ENCODE measurements at regions not wholly inside any gene's neighbourhood (a gene's known extent, or its start where the extent isn't known, plus 50 kb on each side); places are given as distances from the start of the nearest gene placed in this dataset.

DNA sequence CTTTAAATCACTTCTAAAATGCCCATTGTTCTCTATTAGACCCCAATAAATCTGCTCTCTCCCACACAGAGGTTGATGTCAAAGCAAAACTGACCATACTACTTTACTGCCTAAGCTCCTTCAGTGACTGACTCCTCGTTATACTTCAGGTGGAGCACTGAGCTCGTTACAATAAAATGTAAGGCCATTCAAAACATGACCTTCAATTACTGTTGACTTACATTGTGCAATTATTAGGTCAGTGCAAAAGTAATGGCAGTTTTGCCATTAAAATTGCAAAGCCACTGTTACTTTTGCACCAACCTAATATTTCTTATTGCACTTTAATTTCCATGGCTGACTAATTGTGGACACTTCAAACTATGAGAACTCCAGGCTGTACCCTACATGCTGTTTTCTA, 314.9 kb downstream of the MZT1 start:
- no peaks in the 10 kb centered on the region for H3K27me3 ChIP-seq (ENCODE audit: insufficient read depth, low read length)
- no peak overlapping the region for H3K4me3 ChIP-seq (ENCODE audit: low read depth, low read length, poor library complexity, severe bottlenecking)
- H3K9me3 ChIP-seq (ENCODE audit: low read length) = no peaks in the 10 kb centered on the region
- no peaks in the 10 kb centered on the region for H3K9me2 ChIP-seq (ENCODE audit: low read depth, low read length)
- no peaks in the 10 kb centered on the region for H3K4me1 ChIP-seq (ENCODE audit: insufficient read depth, low read length, severe bottlenecking)
- no peaks in the 10 kb centered on the region for H4K20me1 ChIP-seq (ENCODE audit: insufficient read depth, low read length)
- no peak overlapping the region for H3K9ac ChIP-seq (ENCODE audit: low read length)
- H3K27ac ChIP-seq (ENCODE audit: low read depth, low read length, poor library complexity, severe bottlenecking) = no peak overlapping the region
- no peaks in the 10 kb centered on the region for H3K36me3 ChIP-seq (ENCODE audit: insufficient read depth, low read length)
- TF ChIP-seq, protein P1, sequence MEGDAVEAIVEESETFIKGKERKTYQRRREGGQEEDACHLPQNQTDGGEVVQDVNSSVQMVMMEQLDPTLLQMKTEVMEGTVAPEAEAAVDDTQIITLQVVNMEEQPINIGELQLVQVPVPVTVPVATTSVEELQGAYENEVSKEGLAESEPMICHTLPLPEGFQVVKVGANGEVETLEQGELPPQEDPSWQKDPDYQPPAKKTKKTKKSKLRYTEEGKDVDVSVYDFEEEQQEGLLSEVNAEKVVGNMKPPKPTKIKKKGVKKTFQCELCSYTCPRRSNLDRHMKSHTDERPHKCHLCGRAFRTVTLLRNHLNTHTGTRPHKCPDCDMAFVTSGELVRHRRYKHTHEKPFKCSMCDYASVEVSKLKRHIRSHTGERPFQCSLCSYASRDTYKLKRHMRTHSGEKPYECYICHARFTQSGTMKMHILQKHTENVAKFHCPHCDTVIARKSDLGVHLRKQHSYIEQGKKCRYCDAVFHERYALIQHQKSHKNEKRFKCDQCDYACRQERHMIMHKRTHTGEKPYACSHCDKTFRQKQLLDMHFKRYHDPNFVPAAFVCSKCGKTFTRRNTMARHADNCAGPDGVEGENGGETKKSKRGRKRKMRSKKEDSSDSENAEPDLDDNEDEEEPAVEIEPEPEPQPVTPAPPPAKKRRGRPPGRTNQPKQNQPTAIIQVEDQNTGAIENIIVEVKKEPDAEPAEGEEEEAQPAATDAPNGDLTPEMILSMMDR (IDR thresholded peaks at IDR 0.05; ENCODE audit: low read length) = no peak
- TF ChIP-seq EZH2 (IDR thresholded peaks at IDR 0.05; ENCODE audit: borderline replicate concordance, low read length) = no peak
- H3F3A ChIP-seq (ENCODE audit: insufficient read depth, low read length) = no peaks in the 10 kb centered on the region
- no peaks in the 10 kb centered on the region for H3K79me2 ChIP-seq (ENCODE audit: insufficient read depth, low read length)
- no peak overlapping the region for H2AFZ ChIP-seq (ENCODE audit: low read length)
- no peak overlapping the region for H3K4me2 ChIP-seq (ENCODE audit: low read length)

DNA sequence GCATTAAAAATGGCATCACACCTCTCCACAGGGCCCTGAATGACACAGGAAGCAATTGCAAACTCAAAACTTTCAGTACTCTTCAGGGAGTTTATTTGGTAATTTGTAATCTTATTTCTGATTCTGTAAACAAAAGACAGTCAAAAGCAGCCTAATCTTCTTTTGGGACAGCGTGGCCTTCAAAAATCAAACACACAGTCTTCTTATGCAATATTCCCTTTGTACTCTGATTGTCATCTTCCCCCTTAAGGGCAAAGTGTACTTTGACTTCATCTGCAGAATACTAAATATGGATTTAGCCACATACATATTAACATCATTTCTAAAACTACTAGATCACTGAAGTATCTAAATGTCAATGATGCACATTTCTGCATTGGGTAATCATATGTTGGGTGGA, 322.0 kb downstream of the MZT1 start:
- Histone ChIP-seq H3K9me2 (ENCODE audit: low read depth, low read length) (no peaks in the 10 kb centered on the region), H3K27ac (ENCODE audit: low read depth, low read length, poor library complexity, severe bottlenecking) (no peak overlapping the region), H4K20me1 (ENCODE audit: insufficient read depth, low read length) (no peaks in the 10 kb centered on the region), H3K4me2 (ENCODE audit: low read length) (no peak overlapping the region), H2AFZ (ENCODE audit: low read length) (no peak overlapping the region), H3K9ac (ENCODE audit: low read length) (no peak overlapping the region), H3K36me3 (ENCODE audit: insufficient read depth, low read length) (no peaks in the 10 kb centered on the region), H3K4me1 (ENCODE audit: insufficient read depth, low read length, severe bottlenecking) (no peaks in the 10 kb centered on the region), H3F3A (ENCODE audit: insufficient read depth, low read length) (no peaks in the 10 kb centered on the region), H3K9me3 (ENCODE audit: low read length) (no peaks in the 10 kb centered on the region), H3K27me3 (ENCODE audit: insufficient read depth, low read length) (no peaks in the 10 kb centered on the region), H3K79me2 (ENCODE audit: insufficient read depth, low read length) (no peaks in the 10 kb centered on the region), H3K4me3 (ENCODE audit: low read depth, low read length, poor library complexity, severe bottlenecking) (no peak overlapping the region)
- TF ChIP-seq, protein P1 (IDR thresholded peaks at IDR 0.05; ENCODE audit: low read length) = no peak
- TF ChIP-seq EZH2 (IDR thresholded peaks at IDR 0.05; ENCODE audit: borderline replicate concordance, low read length) = no peak

DNA sequence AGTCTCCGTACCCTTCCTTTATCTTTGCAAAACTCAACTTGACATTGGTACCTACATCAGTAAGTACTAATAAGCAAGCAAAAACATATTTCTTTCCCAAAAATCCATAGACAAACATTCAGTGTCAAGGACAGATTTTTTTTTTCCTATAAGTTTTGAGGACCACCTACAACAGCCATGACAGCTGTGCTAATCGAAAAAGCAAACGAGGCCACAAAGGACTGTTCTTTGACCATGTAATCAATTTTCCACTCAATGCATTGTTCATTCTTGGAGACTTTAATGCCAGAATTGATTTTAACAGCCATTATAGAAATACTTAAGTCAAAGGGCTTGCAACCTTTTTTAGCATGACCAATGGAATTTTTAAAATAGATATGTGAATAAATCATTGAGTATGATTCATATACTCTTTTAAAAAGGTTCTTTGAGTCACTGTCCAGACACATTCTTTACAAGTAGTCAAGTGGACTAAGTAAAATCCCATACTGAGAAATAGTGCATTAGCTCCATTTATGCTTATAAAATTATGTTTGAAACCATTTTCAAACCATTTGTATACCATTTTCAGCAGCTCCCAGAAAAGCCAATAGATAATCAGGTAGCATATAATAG, 323.9 kb downstream of the MZT1 start:
- TF ChIP-seq, protein P1 (IDR thresholded peaks at IDR 0.05; ENCODE audit: low read length) = no peak
- TF ChIP-seq EZH2 (IDR thresholded peaks at IDR 0.05; ENCODE audit: borderline replicate concordance, low read length) = no peak
- Histone ChIP-seq H2AFZ (ENCODE audit: low read length) (no peak overlapping the region), H3K9me3 (ENCODE audit: low read length) (no peaks in the 10 kb centered on the region), H4K20me1 (ENCODE audit: insufficient read depth, low read length) (no peaks in the 10 kb centered on the region), H3K4me2 (ENCODE audit: low read length) (no peak overlapping the region), H3F3A (ENCODE audit: insufficient read depth, low read length) (no peaks in the 10 kb centered on the region), H3K79me2 (ENCODE audit: insufficient read depth, low read length) (no peaks in the 10 kb centered on the region), H3K4me3 (ENCODE audit: low read depth, low read length, poor library complexity, severe bottlenecking) (no peak overlapping the region), H3K36me3 (ENCODE audit: insufficient read depth, low read length) (no peaks in the 10 kb centered on the region), H3K27ac (ENCODE audit: low read depth, low read length, poor library complexity, severe bottlenecking) (no peak overlapping the region), H3K9ac (ENCODE audit: low read length) (no peak overlapping the region), H3K9me2 (ENCODE audit: low read depth, low read length) (no peaks in the 10 kb centered on the region), H3K27me3 (ENCODE audit: insufficient read depth, low read length) (no peaks in the 10 kb centered on the region), H3K4me1 (ENCODE audit: insufficient read depth, low read length, severe bottlenecking) (no peaks in the 10 kb centered on the region)

Data from OCI-LY1 (cell line).